GM18517 (cell line): ENCODE measurements at regions not wholly inside any gene's neighbourhood (a gene's known extent, or its start where the extent isn't known, plus 50 kb on each side); places are given as distances from the start of the nearest gene placed in this dataset.

Experiments
- ATAC-seq: cut with Tn5 transposase; IDR thresholded peaks from one replicate; pipeline ENCODE4 v1.9.1; 2021; ENCODE audit warnings: mild to moderate bottlenecking, moderate library complexity; ENCODE audit not compliant: unreplicated experiment

- ATAC-seq, result no peak
Observed at GRCh38 chr16:49081086-49081485, 200.6 kb downstream of the CBLN1 start.

- no peak for ATAC-seq
Observed at GRCh38 chr16:49078571-49078970, 203.1 kb downstream of the CBLN1 start.

- no peak for ATAC-seq
Observed at GRCh38 chr16:49078104-49078503, 203.5 kb downstream of the CBLN1 start.

- no peak for ATAC-seq
Observed at GRCh38 chr16:49075709-49076108, 205.9 kb downstream of the CBLN1 start.

- no peak for ATAC-seq
Observed at GRCh38 chr16:49068224-49068623, 213.4 kb downstream of the CBLN1 start.

GRCh38 chr16:49067776-49068175, 213.9 kb downstream of the CBLN1 start:
- no peak for ATAC-seq

GRCh38 chr16:49061137-49061714, 220.4 kb downstream of the CBLN1 start:
- no peak for ATAC-seq

GRCh38 chr16:49060728-49061127, 220.9 kb downstream of the CBLN1 start:
- ATAC-seq, result no peak

- ATAC-seq, result no peak
Observed at GRCh38 chr16:49058382-49058781, 223.3 kb downstream of the CBLN1 start.

GRCh38 chr16:49057936-49058335, 223.7 kb downstream of the CBLN1 start:
- ATAC-seq, result no peak

- no peak for ATAC-seq
Observed at GRCh38 chr16:49057391-49057790, 224.2 kb downstream of the CBLN1 start.

- no peak for ATAC-seq
Observed at GRCh38 chr16:49056546-49056945, 225.1 kb downstream of the CBLN1 start.

GRCh38 chr16:49055824-49056545, 225.7 kb downstream of the CBLN1 start:
- no peak for ATAC-seq

GRCh38 chr16:49055291-49055690, 226.3 kb downstream of the CBLN1 start:
- ATAC-seq, result no peak

GRCh38 chr16:49054606-49055005, 227.0 kb downstream of the CBLN1 start:
- ATAC-seq, result no peak

- no peak for ATAC-seq
Observed at GRCh38 chr16:49052846-49053245, 228.8 kb downstream of the CBLN1 start.

GRCh38 chr16:49051576-49051975, 230.1 kb downstream of the CBLN1 start:
- no peak for ATAC-seq

- no peak for ATAC-seq
Observed at GRCh38 chr16:49050607-49051006, 231.0 kb downstream of the CBLN1 start.

GRCh38 chr16:49049644-49050043, 232.0 kb downstream of the CBLN1 start:
- no peak for ATAC-seq

- no peak for ATAC-seq
Observed at GRCh38 chr16:49049191-49049590, 232.4 kb downstream of the CBLN1 start.

- no peak for ATAC-seq
Observed at GRCh38 chr16:49048557-49048956, 233.1 kb downstream of the CBLN1 start.

GRCh38 chr16:49036126-49036525, 245.5 kb downstream of the CBLN1 start:
- ATAC-seq, result no peak

- ATAC-seq, result no peak
Observed at GRCh38 chr16:49027420-49027819, 254.2 kb downstream of the CBLN1 start.
